HCEC 1CT (cell line): ENCODE measurements at regions not wholly inside any gene's neighbourhood (a gene's known extent, or its start where the extent isn't known, plus 50 kb on each side); places are given as distances from the start of the nearest gene placed in this dataset.

Experiments
- DNase-seq: peaks from one replicate; pipeline ENCODE4 v3.0.0-alpha.2; 2017

- no peak for DNase-seq
Measured at GRCh38 chr5:10073441-10074104, 176.1 kb downstream of the ATPSCKMT start.

DNA sequence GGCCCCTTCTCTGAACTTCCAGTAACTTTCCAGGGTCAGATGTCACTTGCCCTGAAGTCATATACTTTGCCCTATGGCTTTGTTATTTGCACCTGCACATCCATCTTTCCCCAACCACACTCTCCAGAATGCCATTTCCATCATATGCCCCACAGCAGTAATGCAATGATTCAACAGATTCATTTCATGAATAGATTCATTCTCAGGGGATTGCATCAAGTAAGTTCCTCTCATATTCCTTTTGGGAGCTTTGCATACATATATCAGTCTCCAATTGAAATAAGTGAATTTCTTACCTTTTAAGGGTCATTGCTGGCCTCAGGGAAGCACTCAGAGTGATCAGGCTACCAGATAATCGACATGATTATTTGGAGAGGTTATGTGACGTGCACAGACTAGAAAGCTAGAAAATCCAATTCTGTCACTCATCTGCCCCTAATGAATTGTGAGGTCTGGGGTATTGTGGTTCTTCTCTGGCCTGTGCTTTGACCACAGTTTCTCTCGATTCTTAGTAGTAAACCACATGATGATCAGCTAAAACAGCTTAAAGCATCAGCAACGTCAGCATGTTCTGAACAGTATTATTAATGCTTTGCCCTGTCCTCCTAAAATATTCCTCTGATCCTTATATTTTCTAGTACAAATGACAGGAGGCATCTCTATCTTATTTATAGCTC, 179.9 kb downstream of the ATPSCKMT start:
- DNase-seq = no peak

GRCh38 chr5:10065428-10066000, 184.2 kb downstream of the ATPSCKMT start:
- no peak for DNase-seq

DNA sequence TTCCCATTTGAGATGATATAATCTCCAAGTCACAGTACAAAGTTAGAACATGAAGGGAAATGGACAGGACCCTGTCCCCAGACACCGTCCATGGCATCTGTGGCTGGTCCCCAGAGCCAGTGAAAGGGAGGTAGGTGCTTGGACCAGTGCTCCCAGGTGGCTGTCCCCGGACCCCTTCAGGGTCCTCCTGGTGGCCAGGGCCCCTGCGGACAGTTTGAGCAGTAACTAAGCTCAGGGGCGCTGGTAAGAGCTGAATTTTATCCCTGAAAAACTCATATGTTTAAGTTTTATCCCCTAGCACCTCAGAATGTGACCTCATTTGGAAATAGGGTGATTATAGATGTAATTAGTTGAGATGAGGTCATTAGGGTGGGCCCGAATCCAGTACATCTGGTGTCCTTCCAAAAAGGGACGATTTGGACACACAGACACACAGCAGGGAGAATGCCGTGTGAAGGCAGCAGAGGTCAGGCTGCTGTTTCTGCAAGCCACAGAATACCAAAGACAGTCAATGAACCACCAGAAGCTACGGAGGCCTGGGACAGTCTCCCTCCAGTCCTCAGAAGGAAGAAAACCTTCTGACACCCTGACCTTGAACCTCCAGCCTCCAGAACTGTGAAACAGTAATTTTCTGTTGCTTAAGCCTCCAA, 185.0 kb downstream of the ATPSCKMT start:
- no peak for DNase-seq

- no peak for DNase-seq
Measured at GRCh38 chr5:10063997-10064396, 185.7 kb downstream of the ATPSCKMT start.

DNA sequence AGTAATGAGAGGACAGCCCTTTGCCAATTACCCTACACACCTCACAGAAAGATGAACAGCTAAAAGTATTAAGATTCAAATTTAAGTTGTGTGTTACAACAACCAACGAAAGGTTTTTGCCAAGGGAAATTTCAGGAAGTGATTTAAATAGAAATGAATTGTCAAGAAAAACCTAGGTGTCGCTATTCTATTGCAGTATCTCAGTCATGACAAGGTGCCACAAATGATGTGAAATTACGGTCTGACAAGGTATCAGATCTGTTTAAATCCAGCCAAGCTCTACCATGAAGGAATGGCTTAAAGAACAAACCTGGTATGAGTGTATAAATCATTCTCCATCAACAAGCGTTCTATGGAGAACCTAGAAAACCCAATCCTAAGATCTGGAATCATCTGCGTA, 189.7 kb downstream of the ATPSCKMT start:
- no peak for DNase-seq

- no peak for DNase-seq
Measured at GRCh38 chr5:10059556-10059955, 190.1 kb downstream of the ATPSCKMT start.

- DNase-seq = no peak
Measured at GRCh38 chr5:10057356-10057755, 192.3 kb downstream of the ATPSCKMT start.

- DNase-seq = no peak
Measured at GRCh38 chr5:10056228-10056760, 193.4 kb downstream of the ATPSCKMT start.

- DNase-seq = no peak
Measured at GRCh38 chr5:10049858-10050455, 199.7 kb downstream of the ATPSCKMT start.

DNA sequence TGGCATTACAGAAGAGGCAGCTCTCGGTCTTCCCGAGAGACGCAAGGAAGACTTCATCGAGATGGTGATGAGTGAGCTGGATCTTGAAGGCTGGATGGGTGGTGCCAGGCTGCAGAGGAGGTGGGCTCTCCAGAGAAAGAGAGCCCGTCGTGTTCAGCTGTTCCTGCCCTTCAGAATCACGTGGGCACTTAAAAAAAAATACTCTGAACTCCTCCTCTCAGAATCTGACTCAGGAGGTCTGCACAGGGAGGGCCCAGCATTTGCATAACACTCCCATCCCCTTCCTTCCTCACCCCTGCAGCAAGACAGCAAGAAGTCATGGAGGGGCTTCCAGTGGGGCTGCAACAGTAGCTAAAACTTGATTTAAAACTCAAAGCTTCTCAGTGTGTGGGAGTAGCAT, 203.0 kb downstream of the ATPSCKMT start:
- no peak for DNase-seq

DNA sequence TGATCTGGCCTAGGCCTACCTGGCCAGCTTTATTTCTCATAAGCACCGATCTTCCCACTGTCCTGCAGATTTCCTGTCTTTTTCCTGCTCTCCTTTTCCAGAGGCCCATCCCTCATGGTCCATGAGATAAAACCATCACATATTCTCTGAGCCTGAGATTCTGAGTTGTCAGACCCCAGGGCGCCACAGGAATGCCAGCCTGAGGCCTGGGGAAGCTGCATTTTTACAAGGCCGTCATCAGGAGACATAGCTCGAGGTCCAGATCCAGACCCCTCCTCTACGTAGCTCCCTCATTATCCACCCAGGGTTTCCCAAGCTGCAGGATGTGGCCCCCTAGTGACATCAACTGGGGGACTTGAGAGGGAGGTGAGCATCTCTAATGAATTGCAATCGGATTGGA, 204.3 kb downstream of the ATPSCKMT start:
- no peak for DNase-seq

- DNase-seq = peak; percentile 34
Measured at GRCh38 chr5:10036136-10036815, 213.4 kb downstream of the ATPSCKMT start.

GRCh38 chr5:10034001-10034400, 215.7 kb downstream of the ATPSCKMT start:
- no peak for DNase-seq

GRCh38 chr5:10031817-10032216, 217.9 kb downstream of the ATPSCKMT start:
- no peak for DNase-seq

DNA sequence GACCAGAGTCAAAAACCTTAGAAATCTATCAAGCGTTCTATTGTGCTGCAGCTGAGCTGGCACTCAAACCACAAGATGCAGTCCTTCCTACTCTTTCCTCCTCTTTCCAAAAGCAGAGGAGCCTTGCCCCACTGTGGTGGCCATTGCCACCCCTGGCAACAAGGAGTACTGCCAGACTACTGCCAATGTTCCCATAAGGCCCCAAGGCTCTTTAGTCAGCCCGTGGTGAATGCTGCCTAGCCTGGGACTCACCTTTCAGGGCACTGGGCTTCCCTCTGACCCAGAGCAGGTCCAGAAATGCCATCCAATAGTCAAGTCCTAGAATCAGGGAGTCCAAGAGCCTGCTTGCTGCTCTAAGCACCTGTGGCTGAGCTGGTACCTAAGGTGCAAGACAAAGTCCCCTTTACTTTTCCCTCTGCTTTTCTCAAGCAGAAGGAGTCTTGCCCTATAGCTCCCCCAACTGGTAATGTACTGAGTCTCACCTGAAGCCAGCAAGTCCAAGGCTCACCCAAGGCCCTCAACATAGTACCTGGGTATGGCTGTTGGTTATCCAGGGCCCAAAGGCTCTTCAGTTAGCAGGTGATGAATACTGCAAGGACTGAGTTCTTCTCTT, 219.4 kb downstream of the ATPSCKMT start:
- DNase-seq = no peak

DNA sequence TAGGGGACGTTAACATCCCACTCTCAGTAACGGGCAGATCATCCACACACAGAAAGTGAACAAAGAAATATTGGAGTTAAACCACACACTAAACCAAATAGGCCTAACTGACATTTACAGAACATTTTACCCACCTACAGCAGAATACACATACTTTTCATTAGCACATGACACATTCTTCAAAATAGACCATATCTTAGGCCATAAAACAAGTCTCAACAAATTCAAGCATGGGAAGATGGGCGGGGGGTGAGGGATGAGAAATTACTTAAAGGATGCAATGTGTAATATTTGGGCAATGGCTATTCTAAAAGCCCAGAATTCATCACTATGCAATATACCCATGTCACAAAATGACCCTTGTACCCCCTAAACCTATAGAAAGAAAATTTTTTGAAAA, 226.2 kb downstream of the ATPSCKMT start:
- no peak for DNase-seq

DNA sequence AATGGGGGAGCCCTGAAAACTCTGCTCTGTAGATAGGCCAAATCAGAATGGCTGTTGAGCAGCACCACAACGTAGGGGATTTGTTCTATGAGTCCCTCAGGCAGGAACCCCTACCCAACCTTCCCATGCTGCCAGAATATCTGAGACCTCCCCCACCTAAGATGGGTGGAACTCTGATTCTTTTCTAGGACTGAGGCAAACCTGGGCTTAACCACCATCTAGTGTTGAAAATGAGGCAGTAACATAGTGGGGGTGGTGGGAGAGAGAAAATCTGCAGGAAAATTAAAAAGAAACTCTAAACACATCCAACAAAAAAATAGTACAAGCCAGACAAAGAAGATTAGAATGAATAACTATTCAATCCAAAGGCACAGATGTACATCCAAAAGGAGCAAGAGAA, 228.4 kb downstream of the ATPSCKMT start:
- DNase-seq = no peak

- DNase-seq = no peak
Measured at GRCh38 chr5:10019236-10019635, 230.5 kb downstream of the ATPSCKMT start.

GRCh38 chr5:10018201-10019069, 231.3 kb downstream of the ATPSCKMT start:
- DNase-seq = peak; percentile 67

- no peak for DNase-seq
Measured at GRCh38 chr5:10017786-10018185, 231.9 kb downstream of the ATPSCKMT start.
